Hepatic stellate cell (primary cell): ENCODE measurements at regions not wholly inside any gene's neighbourhood (a gene's known extent, or its start where the extent isn't known, plus 50 kb on each side); places are given as distances from the start of the nearest gene placed in this dataset.
A peak's percentile ranks its signal among the peaks of the same experiment; 100 is the strongest.

ENCODE experiments used
- DNase-seq: peaks from one replicate; pipeline ENCODE4 v3.0.0; 2011; ENCODE audit warnings: low spot score

GRCh38 chr11:38282718-38283117 lies 1684.7 kb upstream of the RAG2 start:
- no peak for DNase-seq

GRCh38 chr11:38278457-38279141 lies 1680.6 kb upstream of the RAG2 start:
- DNase-seq: no peak

- DNase-seq: no peak
Measured at GRCh38 chr11:38274031-38274430, 1676.0 kb upstream of the RAG2 start.

- no peak for DNase-seq
Measured at GRCh38 chr11:38272376-38272775, 1674.3 kb upstream of the RAG2 start.

GRCh38 chr11:38266691-38267090 lies 1668.7 kb upstream of the RAG2 start:
- DNase-seq: no peak

GRCh38 chr11:38256436-38256835 lies 1658.4 kb upstream of the RAG2 start:
- DNase-seq: no peak

GRCh38 chr11:38254913-38255312 lies 1656.9 kb upstream of the RAG2 start:
- no peak for DNase-seq

GRCh38 chr11:38252620-38253019 lies 1654.6 kb upstream of the RAG2 start:
- no peak for DNase-seq

- DNase-seq: no peak
Measured at GRCh38 chr11:38246451-38246850, 1648.4 kb upstream of the RAG2 start.

- DNase-seq: no peak
Measured at GRCh38 chr11:38226684-38227083, 1628.6 kb upstream of the RAG2 start.

- no peak for DNase-seq
Measured at GRCh38 chr11:38221295-38221694, 1623.3 kb upstream of the RAG2 start.

- no peak for DNase-seq
Measured at GRCh38 chr11:38219636-38220035, 1621.6 kb upstream of the RAG2 start.

- DNase-seq: no peak
Measured at GRCh38 chr11:38208951-38209350, 1610.9 kb upstream of the RAG2 start.

GRCh38 chr11:38206663-38207062 lies 1608.6 kb upstream of the RAG2 start:
- DNase-seq: no peak

- no peak for DNase-seq
Measured at GRCh38 chr11:38191101-38191500, 1593.1 kb upstream of the RAG2 start.

- no peak for DNase-seq
Measured at GRCh38 chr11:38182126-38182866, 1584.3 kb upstream of the RAG2 start.

GRCh38 chr11:38176686-38177322 lies 1578.8 kb upstream of the RAG2 start:
- DNase-seq: no peak

GRCh38 chr11:38173676-38174075 lies 1575.6 kb upstream of the RAG2 start:
- no peak for DNase-seq

GRCh38 chr11:38169286-38169685 lies 1571.2 kb upstream of the RAG2 start:
- DNase-seq: peak; percentile 2

- DNase-seq: no peak
Measured at GRCh38 chr11:38163526-38163925, 1565.5 kb upstream of the RAG2 start.

GRCh38 chr11:38160433-38160832 lies 1562.4 kb upstream of the RAG2 start:
- DNase-seq: no peak

GRCh38 chr11:38159038-38159437 lies 1561.0 kb upstream of the RAG2 start:
- DNase-seq: no peak

GRCh38 chr11:38156495-38157146 lies 1558.6 kb upstream of the RAG2 start:
- no peak for DNase-seq
